22Rv1 (cell line): ENCODE measurements at regions not wholly inside any gene's neighbourhood (a gene's known extent, or its start where the extent isn't known, plus 50 kb on each side); places are given as distances from the start of the nearest gene placed in this dataset.

Source experiments
- ZFX ChIP-seq: fragments of 450-650 bp; IDR thresholded peaks from 2 replicates; pipeline ENCODE4 v1.6.1; 2017; ENCODE audit warnings: antibody characterized with exemption, borderline replicate concordance
- TF ChIP-seq, protein P1 (sequence below): fragments of 450-650 bp; IDR thresholded peaks from 2 replicates; pipeline ENCODE4 v1.5.1; 2017; ENCODE audit warnings: mild to moderate bottlenecking

DNA sequence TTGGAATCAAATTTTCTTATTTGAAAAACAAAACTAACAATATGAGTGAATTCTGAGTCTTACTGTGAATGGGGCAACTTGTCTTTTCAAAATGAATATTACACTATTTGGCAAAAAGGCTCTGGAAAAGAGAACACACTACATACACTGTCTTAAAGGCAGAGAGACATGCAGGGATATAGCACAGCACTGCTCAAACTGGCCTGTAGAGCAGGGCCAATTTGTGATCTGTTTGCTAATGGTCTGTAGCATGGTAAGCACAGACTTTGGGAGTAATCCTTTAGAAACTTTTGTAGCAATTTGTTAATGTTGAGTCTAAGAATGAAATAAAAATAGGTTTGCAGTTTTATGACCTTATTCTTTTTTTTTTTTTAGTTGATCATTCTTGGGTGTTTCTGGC lies 679.8 kb upstream of the SGO1 start:
- TF ChIP-seq, protein P1, sequence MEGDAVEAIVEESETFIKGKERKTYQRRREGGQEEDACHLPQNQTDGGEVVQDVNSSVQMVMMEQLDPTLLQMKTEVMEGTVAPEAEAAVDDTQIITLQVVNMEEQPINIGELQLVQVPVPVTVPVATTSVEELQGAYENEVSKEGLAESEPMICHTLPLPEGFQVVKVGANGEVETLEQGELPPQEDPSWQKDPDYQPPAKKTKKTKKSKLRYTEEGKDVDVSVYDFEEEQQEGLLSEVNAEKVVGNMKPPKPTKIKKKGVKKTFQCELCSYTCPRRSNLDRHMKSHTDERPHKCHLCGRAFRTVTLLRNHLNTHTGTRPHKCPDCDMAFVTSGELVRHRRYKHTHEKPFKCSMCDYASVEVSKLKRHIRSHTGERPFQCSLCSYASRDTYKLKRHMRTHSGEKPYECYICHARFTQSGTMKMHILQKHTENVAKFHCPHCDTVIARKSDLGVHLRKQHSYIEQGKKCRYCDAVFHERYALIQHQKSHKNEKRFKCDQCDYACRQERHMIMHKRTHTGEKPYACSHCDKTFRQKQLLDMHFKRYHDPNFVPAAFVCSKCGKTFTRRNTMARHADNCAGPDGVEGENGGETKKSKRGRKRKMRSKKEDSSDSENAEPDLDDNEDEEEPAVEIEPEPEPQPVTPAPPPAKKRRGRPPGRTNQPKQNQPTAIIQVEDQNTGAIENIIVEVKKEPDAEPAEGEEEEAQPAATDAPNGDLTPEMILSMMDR, result no peak
- TF ChIP-seq ZFX, result no peak
